ENCODE measurements at regions not wholly inside any gene's neighbourhood (a gene's known extent, or its start where the extent isn't known, plus 50 kb on each side); places are given as distances from the start of the nearest gene placed in this dataset.

DNA sequence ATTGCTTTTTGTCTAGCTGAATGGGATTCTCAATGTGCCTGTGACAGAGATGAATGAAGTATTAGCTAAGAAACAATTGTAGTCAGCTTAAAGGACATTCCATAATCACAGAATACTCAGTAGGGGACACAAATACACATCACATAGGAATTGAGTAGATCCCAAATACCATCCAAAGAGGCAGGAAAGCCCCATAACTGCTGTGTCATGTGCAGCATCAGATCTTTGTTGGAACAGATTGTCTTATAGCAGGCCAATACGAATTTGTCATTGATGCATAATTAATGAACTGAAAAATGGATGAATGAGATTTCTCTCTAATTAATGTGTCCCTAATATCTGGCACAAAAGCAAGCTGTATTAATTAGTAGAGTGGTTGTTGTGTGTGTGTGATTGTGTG, 82.3 kb upstream of the S1PR1 start:
- Histone ChIP-seq H3K9ac (ENCODE audit: low read depth in 1 of 2, low read length in 2 of 2) (no peak overlapping the region), H3K4me3 (ENCODE audit: low read depth in 1 of 2, low read length in 2 of 2) (no peak overlapping the region)

DNA sequence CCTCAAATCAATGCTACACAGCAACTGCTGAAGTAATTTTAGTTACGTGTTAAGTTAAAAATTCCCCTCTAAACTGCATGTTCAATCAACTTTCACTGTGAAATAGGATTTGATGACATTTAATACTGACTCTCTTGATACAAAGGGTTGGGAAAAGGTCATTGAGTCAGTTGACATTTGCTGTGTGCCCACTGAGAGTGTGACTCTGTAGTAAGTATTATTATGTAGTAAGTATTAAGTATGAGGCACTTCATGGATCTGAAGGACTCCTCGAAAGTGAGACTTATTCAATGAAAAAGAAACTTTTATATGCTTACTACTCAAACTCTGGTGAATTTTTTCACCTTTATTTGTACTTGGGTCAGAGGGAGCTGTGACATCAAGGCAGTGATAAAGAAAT, 83.1 kb upstream of the S1PR1 start:
- no peak overlapping the region for H3K9ac ChIP-seq (ENCODE audit: low read depth in 1 of 2, low read length in 2 of 2)
- no peak overlapping the region for H3K27ac ChIP-seq (ENCODE audit: low read depth, low read length)
- H3K27me3 ChIP-seq (ENCODE audit: control insufficient read depth in 1 of 2, insufficient read depth in 2 of 2, low read length in 2 of 2), result no peaks in the 10 kb centered on the region
- no peaks in the 10 kb centered on the region for H3K4me1 ChIP-seq (ENCODE audit: control insufficient read depth in 1 of 2, insufficient read depth in 2 of 2, low read length in 2 of 2)
- H3K4me3 ChIP-seq (ENCODE audit: low read depth in 1 of 2, low read length in 2 of 2), result no peak overlapping the region
- no peaks in the 10 kb centered on the region for H3K36me3 ChIP-seq (ENCODE audit: control insufficient read depth in 1 of 2, insufficient read depth in 2 of 2, low read length in 2 of 2)
- no peaks in the 10 kb centered on the region for H3K9me3 ChIP-seq (ENCODE audit: control insufficient read depth in 1 of 2, low read length in 2 of 2)

More for the DNA sequence above, 82.3 kb upstream of the S1PR1 start:
- H3K9me3 ChIP-seq (ENCODE audit: control insufficient read depth in 1 of 2, low read length in 2 of 2), result no peaks in the 10 kb centered on the region
- no peaks in the 10 kb centered on the region for H3K4me1 ChIP-seq (ENCODE audit: control insufficient read depth in 1 of 2, insufficient read depth in 2 of 2, low read length in 2 of 2)
- no peaks in the 10 kb centered on the region for H3K36me3 ChIP-seq (ENCODE audit: control insufficient read depth in 1 of 2, insufficient read depth in 2 of 2, low read length in 2 of 2)
- no peak overlapping the region for H3K27ac ChIP-seq (ENCODE audit: low read depth, low read length)
- H3K27me3 ChIP-seq (ENCODE audit: control insufficient read depth in 1 of 2, insufficient read depth in 2 of 2, low read length in 2 of 2), result no peaks in the 10 kb centered on the region

GRCh38 chr1:101152633-101153032, 84.2 kb upstream of the S1PR1 start:
- no peak overlapping the region for H3K4me3 ChIP-seq (ENCODE audit: low read depth in 1 of 2, low read length in 2 of 2)
- no peaks in the 10 kb centered on the region for H3K27me3 ChIP-seq (ENCODE audit: control insufficient read depth in 1 of 2, insufficient read depth in 2 of 2, low read length in 2 of 2)
- H3K9me3 ChIP-seq (ENCODE audit: control insufficient read depth in 1 of 2, low read length in 2 of 2), result no peaks in the 10 kb centered on the region
- no peaks in the 10 kb centered on the region for H3K4me1 ChIP-seq (ENCODE audit: control insufficient read depth in 1 of 2, insufficient read depth in 2 of 2, low read length in 2 of 2)
- H3K27ac ChIP-seq (ENCODE audit: low read depth, low read length), result no peak overlapping the region
- H3K36me3 ChIP-seq (ENCODE audit: control insufficient read depth in 1 of 2, insufficient read depth in 2 of 2, low read length in 2 of 2), result no peaks in the 10 kb centered on the region
- no peak overlapping the region for H3K9ac ChIP-seq (ENCODE audit: low read depth in 1 of 2, low read length in 2 of 2)

DNA sequence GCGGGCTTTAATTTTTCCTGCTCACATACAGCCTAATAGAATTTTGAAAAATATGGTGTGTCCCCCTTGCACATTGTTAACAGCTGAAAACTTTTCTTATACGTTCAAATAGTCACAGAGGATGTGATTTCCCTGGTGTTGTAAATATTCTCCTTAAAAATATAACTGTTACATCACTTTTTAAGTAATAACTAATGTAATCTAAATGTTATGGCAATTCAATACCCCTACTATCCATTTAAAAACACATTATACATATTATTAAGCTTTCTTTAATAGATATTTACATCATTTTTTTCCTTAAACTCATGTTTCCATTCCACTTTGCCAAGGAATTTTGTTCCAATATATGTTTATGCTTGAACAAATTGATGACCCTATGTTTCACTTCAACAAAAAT, 85.5 kb upstream of the S1PR1 start:
- no peak overlapping the region for H3K27ac ChIP-seq (ENCODE audit: low read depth, low read length)
- no peaks in the 10 kb centered on the region for H3K9me3 ChIP-seq (ENCODE audit: control insufficient read depth in 1 of 2, low read length in 2 of 2)

DNA sequence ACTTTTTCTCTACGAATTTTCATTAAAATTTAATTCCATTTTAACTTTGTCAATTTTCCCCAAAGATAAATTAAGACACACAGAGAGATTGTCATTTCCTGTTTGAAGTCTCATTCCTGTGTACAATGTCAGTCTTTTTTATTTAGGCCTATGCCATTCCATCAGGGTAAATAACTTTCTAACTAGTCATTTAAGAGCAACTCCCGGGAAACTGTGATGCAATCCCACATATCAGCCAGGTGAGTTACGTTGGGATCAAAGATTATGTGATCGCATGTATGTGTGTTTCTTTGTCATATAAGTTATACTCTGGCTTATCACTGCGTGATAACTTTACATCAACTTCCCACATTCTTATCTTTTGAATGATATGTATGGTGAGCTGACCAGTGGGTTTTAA, 86.1 kb upstream of the S1PR1 start:
- H3K27me3 ChIP-seq (ENCODE audit: control insufficient read depth in 1 of 2, insufficient read depth in 2 of 2, low read length in 2 of 2), result no peaks in the 10 kb centered on the region
- H3K27ac ChIP-seq (ENCODE audit: low read depth, low read length), result no peak overlapping the region
- H3K9me3 ChIP-seq (ENCODE audit: control insufficient read depth in 1 of 2, low read length in 2 of 2), result no peaks in the 10 kb centered on the region
- H3K4me3 ChIP-seq (ENCODE audit: low read depth in 1 of 2, low read length in 2 of 2), result no peak overlapping the region
- no peaks in the 10 kb centered on the region for H3K36me3 ChIP-seq (ENCODE audit: control insufficient read depth in 1 of 2, insufficient read depth in 2 of 2, low read length in 2 of 2)
- no peaks in the 10 kb centered on the region for H3K4me1 ChIP-seq (ENCODE audit: control insufficient read depth in 1 of 2, insufficient read depth in 2 of 2, low read length in 2 of 2)
- H3K9ac ChIP-seq (ENCODE audit: low read depth in 1 of 2, low read length in 2 of 2), result no peak overlapping the region

More for the DNA sequence above, 85.5 kb upstream of the S1PR1 start:
- no peaks in the 10 kb centered on the region for H3K27me3 ChIP-seq (ENCODE audit: control insufficient read depth in 1 of 2, insufficient read depth in 2 of 2, low read length in 2 of 2)
- H3K4me1 ChIP-seq (ENCODE audit: control insufficient read depth in 1 of 2, insufficient read depth in 2 of 2, low read length in 2 of 2), result no peaks in the 10 kb centered on the region
- no peaks in the 10 kb centered on the region for H3K36me3 ChIP-seq (ENCODE audit: control insufficient read depth in 1 of 2, insufficient read depth in 2 of 2, low read length in 2 of 2)
- no peak overlapping the region for H3K4me3 ChIP-seq (ENCODE audit: low read depth in 1 of 2, low read length in 2 of 2)
- no peak overlapping the region for H3K9ac ChIP-seq (ENCODE audit: low read depth in 1 of 2, low read length in 2 of 2)

- Histone ChIP-seq H3K9me3 (ENCODE audit: control insufficient read depth in 1 of 2, low read length in 2 of 2) (no peaks in the 10 kb centered on the region), H3K4me1 (ENCODE audit: control insufficient read depth in 1 of 2, insufficient read depth in 2 of 2, low read length in 2 of 2) (no peaks in the 10 kb centered on the region), H3K27me3 (ENCODE audit: control insufficient read depth in 1 of 2, insufficient read depth in 2 of 2, low read length in 2 of 2) (no peaks in the 10 kb centered on the region), H3K36me3 (ENCODE audit: control insufficient read depth in 1 of 2, insufficient read depth in 2 of 2, low read length in 2 of 2) (no peaks in the 10 kb centered on the region), H3K4me3 (ENCODE audit: low read depth in 1 of 2, low read length in 2 of 2) (no peak overlapping the region), H3K27ac (ENCODE audit: low read depth, low read length) (no peak overlapping the region), H3K9ac (ENCODE audit: low read depth in 1 of 2, low read length in 2 of 2) (no peak overlapping the region)
Measured at GRCh38 chr1:101150266-101150665, 86.6 kb upstream of the S1PR1 start.

DNA sequence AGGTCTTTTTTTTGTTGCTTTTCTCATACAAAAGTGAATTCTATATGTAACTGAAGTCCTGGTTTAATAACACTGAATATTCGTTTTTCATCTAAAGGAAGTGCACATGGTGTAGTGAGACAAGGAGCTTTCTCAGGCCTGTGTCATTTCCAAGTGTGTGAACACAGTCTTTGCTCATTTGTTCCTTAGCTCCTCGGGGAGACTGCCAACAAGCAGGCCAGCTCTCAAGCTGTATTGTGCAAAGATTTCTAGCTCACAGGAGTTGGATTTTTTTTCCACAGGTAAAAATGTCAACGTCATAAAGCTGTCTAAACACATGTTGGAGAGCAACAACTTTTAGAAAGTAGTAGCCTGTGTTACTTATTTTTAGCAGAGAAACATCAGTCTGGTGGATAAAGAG, 87.8 kb upstream of the S1PR1 start:
- Histone ChIP-seq H3K9me3 (ENCODE audit: control insufficient read depth in 1 of 2, low read length in 2 of 2) (no peaks in the 10 kb centered on the region), H3K27me3 (ENCODE audit: control insufficient read depth in 1 of 2, insufficient read depth in 2 of 2, low read length in 2 of 2) (no peaks in the 10 kb centered on the region), H3K4me3 (ENCODE audit: low read depth in 1 of 2, low read length in 2 of 2) (no peak overlapping the region), H3K27ac (ENCODE audit: low read depth, low read length) (no peak overlapping the region), H3K4me1 (ENCODE audit: control insufficient read depth in 1 of 2, insufficient read depth in 2 of 2, low read length in 2 of 2) (no peaks in the 10 kb centered on the region), H3K9ac (ENCODE audit: low read depth in 1 of 2, low read length in 2 of 2) (no peak overlapping the region), H3K36me3 (ENCODE audit: control insufficient read depth in 1 of 2, insufficient read depth in 2 of 2, low read length in 2 of 2) (no peaks in the 10 kb centered on the region)

DNA sequence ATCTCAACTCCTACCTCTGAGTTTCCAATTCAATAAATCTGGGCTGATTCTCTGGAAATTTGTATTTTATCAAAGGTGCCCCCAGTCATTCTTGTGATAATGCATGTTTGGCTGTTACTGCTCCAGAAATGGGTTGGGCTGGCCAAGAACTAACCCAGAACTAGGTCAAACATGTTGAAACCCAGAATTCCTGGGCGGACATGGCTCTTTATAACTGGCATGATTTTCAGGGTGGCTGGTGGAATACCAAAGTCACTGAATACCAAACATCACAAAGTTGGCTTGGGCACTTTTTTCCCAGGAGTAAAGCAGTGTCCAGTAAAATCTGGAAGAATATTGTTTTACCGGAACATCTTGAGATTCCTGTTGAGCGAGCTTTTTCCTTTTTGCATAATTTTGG, 89.4 kb upstream of the S1PR1 start:
- Histone ChIP-seq H3K4me1 (ENCODE audit: control insufficient read depth in 1 of 2, insufficient read depth in 2 of 2, low read length in 2 of 2) (no peaks in the 10 kb centered on the region), H3K9me3 (ENCODE audit: control insufficient read depth in 1 of 2, low read length in 2 of 2) (no peaks in the 10 kb centered on the region), H3K9ac (ENCODE audit: low read depth in 1 of 2, low read length in 2 of 2) (no peak overlapping the region), H3K27ac (ENCODE audit: low read depth, low read length) (no peak overlapping the region), H3K27me3 (ENCODE audit: control insufficient read depth in 1 of 2, insufficient read depth in 2 of 2, low read length in 2 of 2) (no peaks in the 10 kb centered on the region), H3K4me3 (ENCODE audit: low read depth in 1 of 2, low read length in 2 of 2) (no peak overlapping the region), H3K36me3 (ENCODE audit: control insufficient read depth in 1 of 2, insufficient read depth in 2 of 2, low read length in 2 of 2) (no peaks in the 10 kb centered on the region)

GRCh38 chr1:101145449-101145820, 91.4 kb upstream of the S1PR1 start:
- Histone ChIP-seq H3K27ac (ENCODE audit: low read depth, low read length) (no peak overlapping the region), H3K4me1 (ENCODE audit: control insufficient read depth in 1 of 2, insufficient read depth in 2 of 2, low read length in 2 of 2) (no peaks in the 10 kb centered on the region), H3K36me3 (ENCODE audit: control insufficient read depth in 1 of 2, insufficient read depth in 2 of 2, low read length in 2 of 2) (no peaks in the 10 kb centered on the region), H3K9ac (ENCODE audit: low read depth in 1 of 2, low read length in 2 of 2) (no peak overlapping the region), H3K4me3 (ENCODE audit: low read depth in 1 of 2, low read length in 2 of 2) (no peak overlapping the region), H3K9me3 (ENCODE audit: control insufficient read depth in 1 of 2, low read length in 2 of 2) (no peaks in the 10 kb centered on the region), H3K27me3 (ENCODE audit: control insufficient read depth in 1 of 2, insufficient read depth in 2 of 2, low read length in 2 of 2) (no peaks in the 10 kb centered on the region)

DNA sequence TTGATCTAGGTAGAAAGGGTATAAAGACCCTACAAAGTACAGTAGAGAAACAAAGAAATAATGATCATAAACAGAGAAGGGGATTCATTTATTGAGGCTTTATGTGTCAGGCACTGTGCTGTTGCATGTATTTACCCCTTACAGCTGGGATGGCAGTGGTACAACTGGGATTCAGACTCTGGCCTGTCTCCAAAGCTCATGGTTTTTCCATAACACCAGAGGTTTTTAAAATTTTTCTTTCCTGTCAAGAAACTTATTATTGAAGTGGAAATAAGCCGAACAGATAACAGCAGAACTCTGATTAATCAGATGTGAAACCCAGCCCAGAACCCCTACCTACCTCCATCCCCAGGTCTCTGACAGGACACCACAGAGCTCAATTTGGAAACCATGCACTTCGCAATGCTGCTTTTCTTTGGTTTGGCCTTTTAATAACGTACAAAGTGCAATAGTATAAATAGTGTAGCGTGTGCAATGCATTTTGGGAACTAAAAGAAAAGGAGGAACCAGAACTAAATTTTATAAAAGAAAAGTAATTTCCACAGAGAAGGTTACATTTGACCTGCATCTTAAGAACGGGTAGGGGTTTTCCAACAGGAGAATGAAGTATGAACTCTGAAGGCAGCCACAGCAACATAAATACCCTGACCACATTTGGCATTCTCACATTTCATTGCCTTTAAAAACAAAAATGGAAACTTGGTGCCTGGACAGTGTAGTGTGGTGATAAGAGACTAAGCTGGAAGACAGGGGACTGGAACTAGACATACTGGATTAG, 92.0 kb upstream of the S1PR1 start:
- Histone ChIP-seq H3K9me3 (ENCODE audit: control insufficient read depth in 1 of 2, low read length in 2 of 2) (no peaks in the 10 kb centered on the region), H3K27me3 (ENCODE audit: control insufficient read depth in 1 of 2, insufficient read depth in 2 of 2, low read length in 2 of 2) (no peaks in the 10 kb centered on the region), H3K4me3 (ENCODE audit: low read depth in 1 of 2, low read length in 2 of 2) (no peak overlapping the region), H3K4me1 (ENCODE audit: control insufficient read depth in 1 of 2, insufficient read depth in 2 of 2, low read length in 2 of 2) (no peaks in the 10 kb centered on the region), H3K36me3 (ENCODE audit: control insufficient read depth in 1 of 2, insufficient read depth in 2 of 2, low read length in 2 of 2) (no peaks in the 10 kb centered on the region), H3K27ac (ENCODE audit: low read depth, low read length) (no peak overlapping the region), H3K9ac (ENCODE audit: low read depth in 1 of 2, low read length in 2 of 2) (no peak overlapping the region)

- Histone ChIP-seq H3K4me3 (ENCODE audit: low read depth in 1 of 2, low read length in 2 of 2) (no peak overlapping the region), H3K27ac (ENCODE audit: low read depth, low read length) (no peak overlapping the region), H3K9ac (ENCODE audit: low read depth in 1 of 2, low read length in 2 of 2) (no peak overlapping the region), H3K4me1 (ENCODE audit: control insufficient read depth in 1 of 2, insufficient read depth in 2 of 2, low read length in 2 of 2) (no peaks in the 10 kb centered on the region), H3K36me3 (ENCODE audit: control insufficient read depth in 1 of 2, insufficient read depth in 2 of 2, low read length in 2 of 2) (no peaks in the 10 kb centered on the region), H3K27me3 (ENCODE audit: control insufficient read depth in 1 of 2, insufficient read depth in 2 of 2, low read length in 2 of 2) (no peaks in the 10 kb centered on the region), H3K9me3 (ENCODE audit: control insufficient read depth in 1 of 2, low read length in 2 of 2) (no peaks in the 10 kb centered on the region)
Measured at GRCh38 chr1:101142244-101142643, 94.6 kb upstream of the S1PR1 start.
